DMS53 (cell line): ENCODE measurements at regions not wholly inside any gene's neighbourhood (a gene's known extent, or its start where the extent isn't known, plus 50 kb on each side); places are given as distances from the start of the nearest gene placed in this dataset.
A peak's percentile ranks its signal among the peaks of the same experiment; 100 is the strongest.
"Not testable (repeated sequence)": the region's sequence is repeated elsewhere in the genome, so short reads cannot be mapped to it uniquely, and the experiment has no call there.

Experiments
- DNase-seq: peaks from one replicate; lab custom pipeline; 2025; lab: John Stamatoyannopoulos, UW

DNA sequence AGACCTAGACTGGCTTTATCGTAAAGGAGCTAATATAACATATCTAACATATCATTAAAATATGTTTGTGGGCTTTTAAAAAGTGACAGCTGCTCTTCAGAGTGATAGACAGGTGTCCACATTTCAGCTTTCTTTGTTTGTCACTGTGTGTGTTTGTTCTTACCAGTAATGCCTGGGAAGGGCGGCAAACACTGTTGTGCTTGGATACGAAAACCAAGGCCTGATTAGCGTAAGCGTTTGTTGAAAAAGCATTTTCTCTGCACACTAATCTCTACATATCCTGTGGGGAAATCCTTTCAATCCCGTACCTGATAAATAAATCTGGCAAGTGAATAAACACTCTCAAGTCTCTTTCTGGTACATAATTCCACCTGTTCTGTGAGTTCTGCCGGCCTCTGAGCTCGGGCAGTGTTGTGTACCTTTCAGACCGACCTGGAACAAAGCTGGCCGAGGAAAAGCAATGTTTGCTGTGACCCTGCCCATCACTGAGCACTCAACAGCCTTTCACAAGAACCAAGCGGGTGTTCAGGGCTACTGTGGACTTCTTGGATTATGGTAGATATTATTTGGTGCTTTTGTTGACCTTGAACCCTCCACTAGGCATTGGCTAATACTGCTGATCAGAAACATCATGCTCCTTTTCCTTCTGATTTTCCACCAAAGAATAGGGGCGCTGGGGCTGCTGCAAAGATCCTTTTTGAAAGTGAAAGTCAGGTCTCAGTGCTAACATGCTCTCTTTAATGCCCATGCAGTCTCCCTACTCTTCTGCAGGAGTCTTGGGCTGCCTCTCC, 100.4 kb downstream of the CD83 start:
- peak; percentile 91 for DNase-seq

DNA sequence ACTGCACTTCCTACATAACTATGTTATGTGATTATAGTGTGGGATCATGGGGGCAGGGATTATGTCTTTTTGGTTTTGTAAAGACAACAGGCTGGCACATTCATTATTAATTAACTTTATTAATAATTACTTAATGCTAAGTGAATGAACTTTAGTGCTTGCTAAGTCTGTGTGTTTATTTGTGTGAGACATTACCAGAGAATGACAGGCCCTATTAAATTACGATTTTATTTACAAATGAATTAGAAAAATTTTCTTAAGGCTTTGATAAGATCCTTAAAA, 100.9 kb downstream of the CD83 start:
- no peak for DNase-seq

DNA sequence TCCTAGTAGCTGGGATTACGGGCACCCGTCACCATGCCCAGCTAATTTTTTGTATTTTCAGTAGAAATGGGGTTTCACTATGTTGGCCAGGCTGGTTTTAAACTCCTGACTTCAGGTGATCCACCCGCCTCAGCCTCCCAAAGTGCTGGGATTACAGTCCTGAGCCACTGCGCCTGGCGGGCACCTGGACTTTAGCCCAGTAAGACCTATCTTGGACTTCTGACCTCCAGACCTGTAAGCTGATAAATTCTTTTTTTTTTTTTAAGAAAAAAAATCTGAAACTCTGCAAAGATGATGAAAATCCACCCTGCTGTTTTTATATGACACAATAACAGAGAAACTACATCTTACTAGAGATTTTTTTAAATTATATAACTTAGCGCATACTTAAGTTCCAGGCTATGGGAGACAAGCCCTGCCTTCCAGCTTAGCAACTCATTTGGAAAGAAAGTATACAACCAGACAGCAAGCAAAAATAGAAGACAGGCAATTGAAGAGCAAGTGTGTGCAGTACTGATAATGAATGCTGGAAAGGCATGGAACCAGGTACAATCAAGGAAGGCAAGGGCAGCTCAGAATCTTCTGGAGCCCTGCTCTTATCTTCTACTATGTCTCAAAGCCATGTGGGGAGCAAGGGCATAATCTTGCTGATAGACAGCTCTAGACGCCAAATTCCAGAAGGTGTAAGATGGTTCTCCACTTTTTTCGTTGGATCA, 104.2 kb downstream of the CD83 start:
- no peak for DNase-seq

DNA sequence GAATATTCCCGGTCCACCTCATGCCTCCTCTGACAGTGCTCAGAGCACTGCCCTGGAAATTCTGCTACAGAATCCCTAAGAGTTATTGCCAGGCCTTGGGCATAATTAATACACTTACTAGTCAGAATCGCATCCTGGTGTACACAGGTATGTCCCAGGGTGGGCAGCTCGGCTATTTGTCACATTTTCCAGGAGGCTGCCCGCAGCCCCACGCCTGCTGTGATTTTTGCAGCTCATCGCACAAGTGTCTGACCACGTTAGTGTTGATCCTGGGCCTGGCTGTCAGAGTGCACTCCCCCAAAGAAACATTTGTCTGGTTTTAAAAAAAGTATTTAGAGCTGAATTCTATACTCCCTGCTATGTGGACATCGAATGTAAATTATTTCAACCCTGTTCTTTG, 105.4 kb downstream of the CD83 start:
- no peak for DNase-seq

DNA sequence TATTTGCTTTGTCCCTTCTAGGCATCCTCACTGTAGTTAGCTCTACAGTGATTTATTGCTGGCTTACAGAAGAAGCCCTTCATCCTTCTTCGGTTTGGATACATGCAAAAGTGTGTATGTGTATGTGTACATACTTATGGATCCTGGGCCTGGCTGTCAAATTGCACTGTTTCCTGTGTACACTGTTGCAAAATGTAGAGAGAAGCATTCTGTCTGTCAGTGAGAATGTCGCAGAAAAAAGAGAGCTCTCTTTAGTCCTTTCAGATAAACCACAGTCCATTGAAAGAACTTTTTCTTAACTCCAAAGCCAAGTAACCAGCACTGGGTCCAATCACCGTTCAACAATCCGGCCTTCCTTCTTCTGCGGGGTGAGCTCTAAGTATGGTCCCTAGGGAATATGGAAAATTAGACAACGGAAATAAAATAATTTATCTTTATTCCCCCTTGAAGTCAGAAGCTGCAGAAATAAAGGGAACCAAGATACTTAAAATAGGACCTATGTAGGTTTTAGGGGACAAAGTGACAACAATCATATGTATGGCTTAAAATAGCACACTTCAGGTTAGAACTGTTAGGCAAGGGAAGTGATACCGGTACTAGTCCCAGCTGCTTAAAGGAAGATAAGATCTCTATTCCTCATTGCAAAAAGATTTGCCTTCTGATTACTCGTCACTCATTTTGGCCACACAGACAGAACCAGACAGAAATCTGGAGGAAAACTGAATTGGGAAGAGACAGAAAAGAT, 107.0 kb downstream of the CD83 start:
- no peak for DNase-seq

DNA sequence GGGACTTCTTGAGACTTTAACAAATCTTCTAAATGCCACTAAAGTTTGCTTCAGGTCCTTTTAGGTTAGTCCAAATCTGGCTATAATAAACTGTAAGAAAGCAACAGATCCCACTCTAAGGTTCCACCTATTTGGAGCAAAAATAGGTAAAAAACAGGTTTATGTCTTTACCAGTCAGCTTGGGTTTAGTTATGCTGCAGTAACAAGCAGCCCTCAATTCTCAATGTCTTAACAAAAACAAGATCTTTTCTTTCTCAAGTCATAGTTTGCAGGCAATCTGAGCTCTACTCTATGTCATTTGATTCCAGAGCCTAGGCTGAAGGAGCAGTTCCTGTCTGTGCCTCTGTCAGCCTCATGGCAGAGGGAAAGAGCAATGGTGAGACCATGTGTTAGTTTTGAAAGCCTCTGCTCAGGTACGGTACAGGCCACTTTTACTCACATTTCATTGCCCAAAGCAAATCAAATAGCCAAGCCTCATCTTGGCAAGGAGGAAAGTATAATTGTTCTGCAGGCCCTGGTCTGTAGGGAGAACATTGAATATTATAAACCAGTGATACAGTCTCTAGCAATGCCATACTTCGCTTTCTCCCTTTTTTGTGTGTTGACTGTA, 108.6 kb downstream of the CD83 start:
- DNase-seq: no peak

- DNase-seq: no peak
These were observed 111.0 kb downstream of the CD83 start for GRCh38 chr6:14228571-14228970.

GRCh38 chr6:14231071-14231483, 113.5 kb downstream of the CD83 start:
- no peak for DNase-seq

DNA sequence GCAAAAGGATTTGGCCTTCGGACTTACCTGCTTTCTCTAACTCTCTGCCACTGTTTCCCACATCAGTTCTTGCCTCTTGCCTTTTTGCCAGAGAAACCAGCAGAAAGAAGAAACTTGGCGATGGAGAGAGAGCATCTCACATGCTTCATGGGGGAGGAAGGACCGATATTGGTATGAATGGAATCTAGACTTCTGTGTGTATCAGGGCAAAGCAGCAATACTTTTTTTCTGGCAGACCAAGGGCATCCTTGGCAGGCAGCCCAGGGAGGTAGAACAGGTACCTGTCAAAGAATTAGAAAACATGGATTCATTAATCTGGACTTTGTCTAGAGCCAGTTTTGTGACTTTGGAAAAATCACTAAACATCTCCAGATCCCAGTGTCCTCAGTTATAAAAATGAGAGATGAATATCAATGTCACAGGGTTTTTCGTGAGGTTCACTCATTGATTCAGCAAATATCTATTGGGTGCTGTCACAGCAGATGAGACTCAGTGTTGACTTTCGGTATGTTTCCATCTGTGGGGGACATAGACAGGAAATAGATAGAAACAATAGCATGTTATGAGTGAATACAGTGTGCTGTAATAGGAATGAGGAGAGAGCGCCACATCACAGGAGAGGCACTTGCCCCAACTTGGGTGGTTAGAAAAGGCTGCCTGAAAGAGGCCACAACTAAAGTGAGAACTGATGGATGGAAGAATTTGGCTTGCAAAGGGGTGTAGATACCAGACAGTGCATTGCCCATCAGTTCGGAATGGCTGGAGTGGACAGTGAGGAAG, 114.1 kb downstream of the CD83 start:
- DNase-seq: no peak

- no peak for DNase-seq
These were observed 115.3 kb downstream of the CD83 start for GRCh38 chr6:14232889-14233288.

- no peak for DNase-seq
These were observed 118.2 kb downstream of the CD83 start for GRCh38 chr6:14235653-14236356.

DNA sequence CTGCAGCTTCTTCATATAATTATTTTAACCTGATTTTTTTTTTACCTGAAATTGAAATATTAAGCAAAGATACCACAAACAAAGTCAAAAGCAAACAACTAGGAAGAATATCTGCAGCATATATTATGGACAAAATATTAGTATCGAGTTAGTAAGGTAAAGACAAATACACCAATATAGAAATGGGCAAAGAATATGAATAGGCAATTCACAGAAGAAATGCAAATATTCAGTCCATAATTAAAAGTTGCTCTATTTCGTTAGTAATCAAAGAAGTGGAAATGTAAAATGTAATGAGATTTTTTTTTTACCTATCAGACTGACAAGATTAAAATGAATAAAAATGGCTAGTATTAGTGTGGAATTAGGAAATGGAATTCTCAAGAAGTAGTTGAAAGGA, 121.5 kb downstream of the CD83 start:
- no peak for DNase-seq

DNA sequence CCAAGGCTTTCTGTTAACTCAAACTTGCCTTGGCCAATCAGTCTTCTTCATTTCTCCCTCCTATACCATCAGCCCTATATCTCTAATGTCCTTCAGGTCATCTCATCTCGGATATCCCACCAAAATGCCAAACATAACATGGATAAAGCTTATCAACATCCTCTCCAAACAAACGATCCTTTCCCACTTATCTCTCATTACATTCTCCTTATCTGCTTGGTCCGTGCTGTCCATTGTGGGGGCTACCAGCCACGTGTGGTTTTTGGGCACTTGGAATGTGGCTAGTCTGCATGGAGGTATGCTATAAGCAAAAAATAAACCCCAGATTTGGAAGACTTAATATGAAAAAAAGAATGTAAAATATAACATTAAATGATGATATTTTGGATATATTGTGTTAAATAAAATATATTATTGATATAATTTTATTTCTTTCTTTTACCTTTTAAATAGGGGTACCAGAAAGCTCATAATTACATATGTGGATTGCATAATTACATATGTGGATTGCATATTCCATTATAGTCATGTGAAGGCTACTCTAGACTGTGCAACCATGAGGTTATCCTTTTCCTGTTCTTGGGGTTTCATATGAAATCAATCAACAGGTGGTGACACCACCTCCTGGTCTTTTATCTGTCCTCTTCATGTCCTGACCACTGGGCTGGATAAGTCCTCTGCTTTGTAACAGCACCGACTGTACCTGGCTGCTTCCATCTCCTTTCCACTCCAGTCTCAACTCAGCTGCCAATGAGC, 123.0 kb downstream of the CD83 start:
- no peak for DNase-seq

DNA sequence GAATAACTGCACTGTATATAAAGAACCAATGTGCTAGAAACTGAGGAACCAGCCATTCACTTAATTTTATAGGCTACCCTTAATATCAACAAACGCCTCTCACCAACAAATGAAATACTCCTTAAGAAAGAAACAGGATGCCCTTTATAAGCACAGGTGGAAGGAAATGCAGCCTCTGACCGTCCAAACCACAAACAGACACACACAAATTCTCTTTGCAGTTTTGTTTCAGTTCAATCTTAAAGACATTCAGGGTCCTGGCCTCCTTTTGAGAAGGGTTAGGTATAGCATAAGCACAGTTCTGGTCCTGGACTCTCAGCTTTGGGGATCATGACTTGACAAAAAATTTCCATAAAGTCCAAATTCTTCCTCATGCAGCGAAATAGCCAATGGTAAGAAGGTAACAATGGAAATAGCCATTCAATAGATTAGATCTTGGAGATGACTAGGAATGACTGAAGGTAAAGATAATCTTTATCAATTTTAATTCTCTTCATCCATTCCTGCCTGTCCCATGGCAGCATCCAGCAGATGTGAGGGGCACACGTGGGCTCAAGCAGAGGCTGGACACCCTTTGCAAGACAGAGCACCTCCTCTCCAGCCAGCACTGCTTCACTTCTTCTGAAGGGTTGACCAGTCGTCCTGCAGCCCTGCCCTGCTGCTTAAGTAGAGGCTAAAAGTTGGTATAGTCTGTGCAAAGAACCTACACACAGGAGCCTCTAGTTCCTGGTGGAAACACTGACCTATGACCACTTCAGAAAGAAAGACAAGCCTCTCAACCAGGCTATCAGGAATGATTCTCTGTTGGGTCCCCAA, 123.9 kb downstream of the CD83 start:
- no peak for DNase-seq

DNA sequence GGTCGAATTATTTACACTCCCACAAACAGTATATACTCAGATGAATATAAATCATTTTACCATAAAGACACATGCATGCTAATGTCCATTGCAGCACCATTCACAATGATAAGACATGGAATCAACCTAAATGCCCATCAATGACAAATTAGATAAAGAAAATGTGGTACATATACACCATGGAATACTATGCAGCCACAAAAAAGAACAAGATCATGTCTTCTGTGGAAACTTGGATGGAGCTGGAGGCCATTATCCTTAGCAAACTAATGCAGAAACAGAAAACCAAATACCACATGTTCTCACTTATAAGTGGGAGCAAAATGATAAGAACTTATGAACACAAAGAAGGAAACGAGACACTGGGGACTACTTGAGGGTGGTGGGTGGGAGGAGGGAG, 125.3 kb downstream of the CD83 start:
- DNase-seq: not testable (repeated sequence)

- no peak for DNase-seq
These were observed 126.0 kb downstream of the CD83 start for GRCh38 chr6:14243597-14243996.

- DNase-seq: no peak
These were observed 129.3 kb downstream of the CD83 start for GRCh38 chr6:14246876-14247275.

- no peak for DNase-seq
These were observed 133.0 kb downstream of the CD83 start for GRCh38 chr6:14250573-14250972.

GRCh38 chr6:14252271-14252850, 134.8 kb downstream of the CD83 start:
- DNase-seq: no peak
